Endodermal cell (in vitro differentiated cells): ENCODE measurements at regions not wholly inside any gene's neighbourhood (a gene's known extent, or its start where the extent isn't known, plus 50 kb on each side); places are given as distances from the start of the nearest gene placed in this dataset.

ENCODE experiments used
- DNase-seq: peaks from one replicate; pipeline ENCODE4 v3.0.0-alpha.2; 2017
- H3K27ac ChIP-seq: 2 replicates; pipeline ENCODE4 v1.5.1; 2013; ENCODE audit warnings: mild to moderate bottlenecking, low read depth, low read length, moderate library complexity
- H3K27me3 ChIP-seq: 2 replicates; pipeline ENCODE4 v1.6.1; 2013; ENCODE audit warnings: mild to moderate bottlenecking, low read length, moderate library complexity; ENCODE audit not compliant: insufficient read depth, control insufficient read depth, poor library complexity, severe bottlenecking
- H3K36me3 ChIP-seq: 2 replicates; pipeline ENCODE4 v1.7.0; 2013; ENCODE audit warnings: mild to moderate bottlenecking, low read length, moderate library complexity; ENCODE audit not compliant: control insufficient read depth, insufficient read depth
- H3K4me1 ChIP-seq: one replicate; pipeline ENCODE4 v1.7.0; 2013; ENCODE audit warnings: low read length; ENCODE audit not compliant: control insufficient read depth, insufficient read depth
- H3K4me3 ChIP-seq: 2 replicates; pipeline ENCODE4 v1.5.1; 2013; ENCODE audit warnings: mild to moderate bottlenecking, low read length, moderate library complexity
- H3K9ac ChIP-seq: 2 replicates; pipeline ENCODE4 v1.6.1; 2013; ENCODE audit warnings: mild to moderate bottlenecking, low read length, moderate library complexity; ENCODE audit not compliant: poor library complexity, severe bottlenecking; ENCODE audit errors: extremely low read depth
- H3K9me3 ChIP-seq: 2 replicates; pipeline ENCODE4 v1.6.1; 2013; ENCODE audit warnings: mild to moderate bottlenecking, low read length, moderate library complexity; ENCODE audit not compliant: control insufficient read depth
- H3K27ac Mint-ChIP-seq: 2 replicates; pipeline ENCODE4 v1.8.0; 2020; ENCODE audit warnings: mixed read lengths
- H3K27me3 Mint-ChIP-seq: 2 replicates; pipeline ENCODE4 v1.8.0; 2021; ENCODE audit warnings: mild to moderate bottlenecking, mixed read lengths; ENCODE audit not compliant: insufficient read depth
- H3K36me3 Mint-ChIP-seq: 2 replicates; pipeline ENCODE4 v1.8.0; 2020; ENCODE audit warnings: low read depth, mixed read lengths
- H3K4me1 Mint-ChIP-seq: 2 replicates; pipeline ENCODE4 v1.8.0; 2020; ENCODE audit warnings: mixed read lengths
- H3K4me3 Mint-ChIP-seq: 2 replicates; pipeline ENCODE4 v1.8.0; 2020; ENCODE audit warnings: mild to moderate bottlenecking, moderate library complexity, mixed read lengths
- H3K9me3 Mint-ChIP-seq: 2 replicates; pipeline ENCODE4 v1.8.0; 2020; ENCODE audit warnings: mild to moderate bottlenecking, mixed read lengths
- WGBS, 2 experiments: methylation state at CpG; one replicate each; pipeline versions ENCODE4 v1.1.5 to v1.1.7; 2013; ENCODE audit warnings: missing lambda C conversion rate in 2 of 2, mixed read lengths in 1 of 2; ENCODE audit not compliant: insufficient coverage in 1 of 2, insufficient read length in 1 of 2; 5-methylcytosine and 5-hydroxymethylcytosine counted together
- TF ChIP-seq, protein P1 (sequence below): fragments of 200-600 bp; sonication (generic); conservative IDR thresholded peaks from 2 replicates; pipeline ENCODE4 v1.5.0; 2021; ENCODE audit warnings: antibody characterized with exemption, mild to moderate bottlenecking

- Histone ChIP-seq H3K36me3 (no peaks in the 10 kb centered on the region), H3K27me3 (no peaks in the 10 kb centered on the region), H3K9ac (no peak overlapping the region), H3K9me3 (peaks cover 33% of the 10 kb centered on the region), H3K4me3 (no peak overlapping the region), H3K27ac (no peak overlapping the region), H3K4me1 (no peaks in the 10 kb centered on the region)
- Mint-ChIP-seq H3K27ac (no peak overlapping the region), H3K4me1 (no peaks in the 10 kb centered on the region), H3K36me3 (peaks cover 33% of the 10 kb centered on the region), H3K9me3 (peaks cover 39% of the 10 kb centered on the region), H3K27me3 (no peaks in the 10 kb centered on the region), H3K4me3 (no peak overlapping the region)
- TF ChIP-seq, protein P1, sequence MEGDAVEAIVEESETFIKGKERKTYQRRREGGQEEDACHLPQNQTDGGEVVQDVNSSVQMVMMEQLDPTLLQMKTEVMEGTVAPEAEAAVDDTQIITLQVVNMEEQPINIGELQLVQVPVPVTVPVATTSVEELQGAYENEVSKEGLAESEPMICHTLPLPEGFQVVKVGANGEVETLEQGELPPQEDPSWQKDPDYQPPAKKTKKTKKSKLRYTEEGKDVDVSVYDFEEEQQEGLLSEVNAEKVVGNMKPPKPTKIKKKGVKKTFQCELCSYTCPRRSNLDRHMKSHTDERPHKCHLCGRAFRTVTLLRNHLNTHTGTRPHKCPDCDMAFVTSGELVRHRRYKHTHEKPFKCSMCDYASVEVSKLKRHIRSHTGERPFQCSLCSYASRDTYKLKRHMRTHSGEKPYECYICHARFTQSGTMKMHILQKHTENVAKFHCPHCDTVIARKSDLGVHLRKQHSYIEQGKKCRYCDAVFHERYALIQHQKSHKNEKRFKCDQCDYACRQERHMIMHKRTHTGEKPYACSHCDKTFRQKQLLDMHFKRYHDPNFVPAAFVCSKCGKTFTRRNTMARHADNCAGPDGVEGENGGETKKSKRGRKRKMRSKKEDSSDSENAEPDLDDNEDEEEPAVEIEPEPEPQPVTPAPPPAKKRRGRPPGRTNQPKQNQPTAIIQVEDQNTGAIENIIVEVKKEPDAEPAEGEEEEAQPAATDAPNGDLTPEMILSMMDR, result no peak
- DNase-seq, result no peak
Measured at GRCh38 chr6:76592566-76592965, 520.1 kb upstream of the IMPG1 start.

DNA sequence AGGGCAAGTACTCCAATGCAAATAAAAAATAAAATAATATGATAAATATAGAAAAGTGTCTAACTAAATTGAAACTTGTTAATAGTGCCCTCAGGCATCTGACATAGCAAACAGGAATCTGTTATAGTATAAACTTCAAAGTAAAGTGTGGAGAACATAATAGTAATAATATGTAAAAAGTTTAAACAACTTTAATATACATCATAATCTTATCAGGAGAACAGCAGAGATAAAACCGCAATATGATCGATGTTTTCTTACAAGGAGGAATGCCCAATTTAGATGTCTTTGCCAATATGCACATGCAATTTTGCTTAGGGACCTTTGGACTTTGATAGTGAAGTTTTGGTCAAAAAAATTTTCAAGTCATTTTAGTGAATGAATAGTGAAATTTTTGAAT lies 514.8 kb upstream of the IMPG1 start:
- no peak for DNase-seq
- Mint-ChIP-seq H3K27ac (no peak overlapping the region), H3K9me3 (peaks cover 5% of the 10 kb centered on the region), H3K36me3 (peaks cover 3% of the 10 kb centered on the region), H3K27me3 (no peaks in the 10 kb centered on the region), H3K4me1 (peaks cover 17% of the 10 kb centered on the region), H3K4me3 (no peak overlapping the region)
- TF ChIP-seq, protein P1, result no peak
- Histone ChIP-seq H3K4me1 (peaks cover 4% of the 10 kb centered on the region), H3K27ac (no peak overlapping the region), H3K9ac (no peak overlapping the region), H3K36me3 (no peaks in the 10 kb centered on the region), H3K9me3 (peaks cover under 1% of the 10 kb centered on the region), H3K4me3 (no peak overlapping the region), H3K27me3 (no peaks in the 10 kb centered on the region)
- WGBS, 2 experiments, result 93 to 100% methylated on average over 1 to 2 of the region's 2 CpGs

- Mint-ChIP-seq H3K4me1 (peaks cover 27% of the 10 kb centered on the region), H3K27me3 (no peaks in the 10 kb centered on the region), H3K9me3 (peaks cover under 1% of the 10 kb centered on the region), H3K4me3 (no peak overlapping the region), H3K27ac (peak overlapping the region; percentile 36), H3K36me3 (peaks cover 1% of the 10 kb centered on the region)
- no peaks in the 10 kb centered on the region for H3K27me3 ChIP-seq
- H3K27ac ChIP-seq, result no peak overlapping the region
- no peaks in the 10 kb centered on the region for H3K36me3 ChIP-seq
- no peak overlapping the region for H3K4me3 ChIP-seq
- TF ChIP-seq, protein P1, result no peak
- no peaks in the 10 kb centered on the region for H3K9me3 ChIP-seq
- H3K4me1 ChIP-seq, result peaks cover 4% of the 10 kb centered on the region
- DNase-seq, result no peak
- 72% methylated on average over 2 of the region's 2 CpGs; no CpG with 5 or more reads in 1 of the 2 experiments for WGBS, 2 experiments
- no peak overlapping the region for H3K9ac ChIP-seq
Measured at GRCh38 chr6:76584121-76584520, 511.7 kb upstream of the IMPG1 start.
